ENCODE measurements at regions not wholly inside any gene's neighbourhood (a gene's known extent, or its start where the extent isn't known, plus 50 kb on each side); places are given as distances from the start of the nearest gene placed in this dataset.

- TF ChIP-seq, protein P1, sequence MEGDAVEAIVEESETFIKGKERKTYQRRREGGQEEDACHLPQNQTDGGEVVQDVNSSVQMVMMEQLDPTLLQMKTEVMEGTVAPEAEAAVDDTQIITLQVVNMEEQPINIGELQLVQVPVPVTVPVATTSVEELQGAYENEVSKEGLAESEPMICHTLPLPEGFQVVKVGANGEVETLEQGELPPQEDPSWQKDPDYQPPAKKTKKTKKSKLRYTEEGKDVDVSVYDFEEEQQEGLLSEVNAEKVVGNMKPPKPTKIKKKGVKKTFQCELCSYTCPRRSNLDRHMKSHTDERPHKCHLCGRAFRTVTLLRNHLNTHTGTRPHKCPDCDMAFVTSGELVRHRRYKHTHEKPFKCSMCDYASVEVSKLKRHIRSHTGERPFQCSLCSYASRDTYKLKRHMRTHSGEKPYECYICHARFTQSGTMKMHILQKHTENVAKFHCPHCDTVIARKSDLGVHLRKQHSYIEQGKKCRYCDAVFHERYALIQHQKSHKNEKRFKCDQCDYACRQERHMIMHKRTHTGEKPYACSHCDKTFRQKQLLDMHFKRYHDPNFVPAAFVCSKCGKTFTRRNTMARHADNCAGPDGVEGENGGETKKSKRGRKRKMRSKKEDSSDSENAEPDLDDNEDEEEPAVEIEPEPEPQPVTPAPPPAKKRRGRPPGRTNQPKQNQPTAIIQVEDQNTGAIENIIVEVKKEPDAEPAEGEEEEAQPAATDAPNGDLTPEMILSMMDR (IDR thresholded peaks at IDR 0.05; ENCODE audit: low read depth, low read length, poor library complexity, severe bottlenecking): no peak
- TF ChIP-seq EZH2phosphoT487 (IDR thresholded peaks at IDR 0.05; ENCODE audit: borderline replicate concordance, low read length): no peak
These were observed 394.4 kb upstream of the STXBP6 start for GRCh38 chr14:25444381-25444780.
